PC-3 (cell line): ENCODE measurements at regions not wholly inside any gene's neighbourhood (a gene's known extent, or its start where the extent isn't known, plus 50 kb on each side); places are given as distances from the start of the nearest gene placed in this dataset.
A peak's percentile ranks its signal among the peaks of the same experiment; 100 is the strongest.

Source experiments
- ATAC-seq: fragments of 200-7000 bp; cut with Tn5 transposase; 2 replicates; pipeline ENCODE4 v1.9.1; 2020; ENCODE audit warnings: mild to moderate bottlenecking, moderate library complexity
- BruUV-seq: library from RNA; stranded (reverse); fragments of 400-500 nt; replicated peaks from 2 replicates; lab custom pipeline; 2021; lab: Mats Ljungman, UMichigan
- CTCF ChIA-PET: fragments of 300-600 bp; sonication (Branson Sonifier 250); formaldehyde crosslinking; loops from one replicate; lab custom pipeline; 2022; ENCODE audit warnings: antibody characterized with exemption; lab: Charles Lee
- POLR2A ChIA-PET: fragments of 300-600 bp; sonication (Branson Sonifier 250); formaldehyde crosslinking; loops from one replicate; lab custom pipeline; 2022; ENCODE audit warnings: antibody characterized with exemption; ENCODE audit not compliant: unreplicated experiment; lab: Charles Lee
- DNase-seq: peaks from one replicate; pipeline ENCODE4 v3.0.0-alpha.2; 2015
- H2AFZ ChIP-seq: fragments of 300-600 bp; sonication (generic); 2 replicates; pipeline ENCODE4 v1.6.0; 2016; ENCODE audit warnings: antibody characterized with exemption, low read length
- H3F3A ChIP-seq: fragments of 300-600 bp; sonication (generic); one replicate; pipeline ENCODE4 v1.6.0; 2017; ENCODE audit warnings: antibody characterized with exemption, low read length, control low read depth, mild to moderate bottlenecking; ENCODE audit not compliant: unreplicated experiment
- H3K27ac ChIP-seq: fragments of 300-600 bp; sonication (generic); 2 replicates; pipeline ENCODE4 v1.5.1; 2016; ENCODE audit warnings: mild to moderate bottlenecking, low read length
- H3K27me3 ChIP-seq: fragments of 300-600 bp; sonication (generic); 2 replicates; pipeline ENCODE4 v1.6.1; 2016; ENCODE audit warnings: low read length, mixed read lengths
- H3K36me3 ChIP-seq: fragments of 300-600 bp; sonication (generic); 2 replicates; pipeline ENCODE4 v1.6.1; 2016; ENCODE audit warnings: low read depth, mixed run types, low read length, mixed read lengths
- H3K4me1 ChIP-seq: fragments of 300-600 bp; sonication (generic); 2 replicates; pipeline ENCODE4 v1.5.1; 2016; ENCODE audit warnings: low read length; ENCODE audit not compliant: insufficient read depth
- H3K4me2 ChIP-seq: fragments of 300-600 bp; sonication (generic); 2 replicates; pipeline ENCODE4 v1.6.0; 2016; ENCODE audit warnings: low read length
- H3K4me3 ChIP-seq: fragments of 300-600 bp; sonication (generic); 2 replicates; pipeline ENCODE4 v1.5.1; 2016; ENCODE audit warnings: mild to moderate bottlenecking, low read length, mixed read lengths
- H3K79me2 ChIP-seq: fragments of 300-600 bp; sonication (generic); 2 replicates; pipeline ENCODE4 v1.6.1; 2017; ENCODE audit warnings: low read length, mixed read lengths
- H3K9ac ChIP-seq: fragments of 300-600 bp; sonication (generic); 2 replicates; pipeline ENCODE4 v1.6.0; 2016; ENCODE audit warnings: mild to moderate bottlenecking, low read length
- H3K9me2 ChIP-seq: fragments of 300-600 bp; sonication (generic); replicated peaks from 2 replicates; pipeline ENCODE4 v1.6.1; 2016; ENCODE audit warnings: mixed run types, low read length, mixed read lengths
- H3K9me3 ChIP-seq: fragments of 300-600 bp; sonication (generic); 2 replicates; pipeline ENCODE4 v1.6.1; 2016; ENCODE audit warnings: low read length, mixed read lengths
- H4K20me1 ChIP-seq: fragments of 300-600 bp; sonication (generic); 2 replicates; pipeline ENCODE4 v1.6.1; 2016; ENCODE audit warnings: low read length, mixed read lengths
- EZH2 ChIP-seq: fragments of 300-600 bp; sonication (generic); IDR thresholded peaks from one replicate; pipeline ENCODE4 v1.6.1; 2017; ENCODE audit warnings: antibody characterized with exemption, mild to moderate bottlenecking, low read length; ENCODE audit not compliant: unreplicated experiment
- EZH2phosphoT487 ChIP-seq: fragments of 300-600 bp; sonication (generic); IDR thresholded peaks from 2 replicates; pipeline ENCODE4 v1.6.1; 2018; ENCODE audit warnings: mild to moderate bottlenecking, antibody characterized with exemption, low read length, borderline replicate concordance
- intact Hi-C: fragments of 100-400 bp; cut with micrococcal nuclease; formaldehyde crosslinking; loops from 2 replicates; pipeline ENCODE4 v1.9.0; 2023
- TF ChIP-seq, protein P1 (sequence below): fragments of 300-600 bp; sonication (generic); conservative IDR thresholded peaks from 2 replicates; pipeline ENCODE4 v1.5.1; 2017; ENCODE audit warnings: antibody characterized with exemption, low read depth, mild to moderate bottlenecking, low read length

DNA sequence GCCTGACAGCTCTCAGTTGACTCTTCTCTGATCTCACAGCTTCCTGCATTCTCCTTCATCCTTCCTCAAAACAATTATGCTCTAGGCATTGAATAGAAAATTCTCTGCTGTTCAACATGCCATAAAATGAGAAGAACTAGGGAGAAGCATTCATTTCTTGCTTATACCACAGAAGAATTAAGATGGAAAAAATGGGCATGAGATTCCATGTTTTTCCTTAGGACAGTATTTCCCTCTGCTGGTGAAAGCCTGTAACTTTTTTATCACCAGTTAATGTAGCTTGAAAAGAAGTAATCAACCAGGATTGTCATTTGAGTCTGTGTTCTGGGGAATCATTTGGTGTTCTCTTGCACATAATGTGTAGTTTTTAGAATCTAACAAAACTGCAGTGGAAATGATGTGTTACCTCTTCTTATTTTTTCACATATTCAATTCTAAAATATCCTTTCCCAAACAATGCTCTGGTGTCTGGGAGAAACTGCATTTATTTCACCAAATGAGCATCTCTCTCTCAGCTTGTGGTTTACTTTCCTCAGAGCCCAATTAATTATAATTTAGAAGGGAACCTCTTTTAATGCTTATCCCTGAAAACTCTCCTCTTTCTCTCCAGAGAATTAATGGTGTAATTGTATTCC lies 92.8 kb upstream of the DCBLD2 start:
- Histone ChIP-seq H3K4me1 (peaks cover 7% of the 10 kb centered on the region; the same call in 1 of the 2 replicates), H3F3A (no peaks in the 10 kb centered on the region), H3K27me3 (no peaks in the 10 kb centered on the region), H3K4me2 (no peak overlapping the region), H3K9me3 (no peaks in the 10 kb centered on the region), H3K79me2 (no peaks in the 10 kb centered on the region), H2AFZ (no peak overlapping the region), H3K9ac (no peak overlapping the region), H3K4me3 (no peak overlapping the region), H3K27ac (peak overlapping the region; percentile 7; the same call in 1 of the 2 replicates), H3K36me3 (no peaks in the 10 kb centered on the region), H4K20me1 (no peaks in the 10 kb centered on the region), H3K9me2 (no peaks in the 10 kb centered on the region)
- intact Hi-C loops: loop anchor here (1.0 to 5.0 kb wide), 4 partner anchors 177 to 759 kb away; no protein-coding TSS in a partner anchor
- ChIA-PET CTCF (interaction anchor here (0.5 to 1.6 kb wide), 12 partner anchors 9 to 1317 kb away, joined by 3 to 14 read pairs (median 4); partner anchors contain the start of gene DCBLD2), POLR2A (interaction anchor here (0.5 to 0.9 kb wide), 2 partner anchors 177 to 651 kb away, joined by 3 to 5 read pairs; no protein-coding TSS in a partner anchor)
- peak; percentile 84 for DNase-seq
- TF ChIP-seq EZH2: no peak
- TF ChIP-seq, protein P1, sequence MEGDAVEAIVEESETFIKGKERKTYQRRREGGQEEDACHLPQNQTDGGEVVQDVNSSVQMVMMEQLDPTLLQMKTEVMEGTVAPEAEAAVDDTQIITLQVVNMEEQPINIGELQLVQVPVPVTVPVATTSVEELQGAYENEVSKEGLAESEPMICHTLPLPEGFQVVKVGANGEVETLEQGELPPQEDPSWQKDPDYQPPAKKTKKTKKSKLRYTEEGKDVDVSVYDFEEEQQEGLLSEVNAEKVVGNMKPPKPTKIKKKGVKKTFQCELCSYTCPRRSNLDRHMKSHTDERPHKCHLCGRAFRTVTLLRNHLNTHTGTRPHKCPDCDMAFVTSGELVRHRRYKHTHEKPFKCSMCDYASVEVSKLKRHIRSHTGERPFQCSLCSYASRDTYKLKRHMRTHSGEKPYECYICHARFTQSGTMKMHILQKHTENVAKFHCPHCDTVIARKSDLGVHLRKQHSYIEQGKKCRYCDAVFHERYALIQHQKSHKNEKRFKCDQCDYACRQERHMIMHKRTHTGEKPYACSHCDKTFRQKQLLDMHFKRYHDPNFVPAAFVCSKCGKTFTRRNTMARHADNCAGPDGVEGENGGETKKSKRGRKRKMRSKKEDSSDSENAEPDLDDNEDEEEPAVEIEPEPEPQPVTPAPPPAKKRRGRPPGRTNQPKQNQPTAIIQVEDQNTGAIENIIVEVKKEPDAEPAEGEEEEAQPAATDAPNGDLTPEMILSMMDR: peak; percentile 93
- BruUV-seq: no TSS peak
- ATAC-seq: peak; percentile 70

DNA sequence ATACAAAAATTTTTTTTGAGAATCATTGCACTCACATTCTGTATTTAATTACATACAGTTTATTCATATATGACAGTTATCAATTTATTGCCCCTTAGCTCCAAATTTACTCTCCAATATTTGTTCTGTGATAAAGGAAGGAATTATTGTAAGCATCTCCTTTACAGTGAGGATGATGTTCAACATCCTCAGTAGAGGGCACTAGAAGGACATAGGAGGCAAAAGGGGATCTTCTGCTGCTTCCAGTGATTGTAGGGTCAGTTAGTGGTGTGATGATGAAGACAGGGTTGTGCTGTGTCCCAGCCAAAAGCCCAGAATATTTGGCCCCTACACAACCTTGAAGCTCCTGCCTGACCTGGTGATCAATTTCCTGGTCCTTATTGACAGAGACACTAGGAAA lies 89.9 kb upstream of the DCBLD2 start:
- peak; percentile 37; the same call in 1 of the 2 replicates for ATAC-seq
- CTCF ChIA-PET: no interaction called here

More for the DNA sequence above, 89.9 kb upstream of the DCBLD2 start:
- no peaks in the 10 kb centered on the region for H3K9me2 ChIP-seq
- DNase-seq: no peak
- no TSS peak for BruUV-seq
- no peak overlapping the region for H2AFZ ChIP-seq
- no peaks in the 10 kb centered on the region for H3K27me3 ChIP-seq
- no peaks in the 10 kb centered on the region for H3K9me3 ChIP-seq
- intact Hi-C loops: loop anchor here (5.0 kb wide), 1 partner anchor 259 kb away; no protein-coding TSS in a partner anchor
- no peak for TF ChIP-seq EZH2phosphoT487
- TF ChIP-seq, protein P1: peak; percentile 55
- no peak for TF ChIP-seq EZH2
- POLR2A ChIA-PET: no interaction called here
- H3K79me2 ChIP-seq: no peaks in the 10 kb centered on the region
- no peaks in the 10 kb centered on the region for H4K20me1 ChIP-seq
- H3K4me1 ChIP-seq: peaks cover 10% of the 10 kb centered on the region
- no peak overlapping the region for H3K27ac ChIP-seq
- H3K4me2 ChIP-seq: no peak overlapping the region
- H3K4me3 ChIP-seq: no peak overlapping the region
- no peak overlapping the region for H3K9ac ChIP-seq
- no peaks in the 10 kb centered on the region for H3F3A ChIP-seq
- H3K36me3 ChIP-seq: no peaks in the 10 kb centered on the region
